Kidney epithelial cell (primary cell): ENCODE measurements at regions not wholly inside any gene's neighbourhood (a gene's known extent, or its start where the extent isn't known, plus 50 kb on each side); places are given as distances from the start of the nearest gene placed in this dataset.

Experiments used
- DNase-seq: peaks from one replicate; pipeline ENCODE4 v3.0.0-alpha.2; 2010; ENCODE audit warnings: low read depth
- H3K27me3 ChIP-seq: 2 replicates; pipeline ENCODE4 v1.6.0; 2011; ENCODE audit warnings: low read length; ENCODE audit not compliant: control insufficient read depth, insufficient read depth
- H3K36me3 ChIP-seq: 2 replicates; pipeline ENCODE4 v1.5.1; 2011; ENCODE audit warnings: low read length; ENCODE audit not compliant: control insufficient read depth, insufficient read depth
- H3K4me3 ChIP-seq: 2 replicates; pipeline ENCODE4 v1.5.1; 2011; ENCODE audit warnings: low read depth, mild to moderate bottlenecking, control low read depth, low read length
- TF ChIP-seq, protein P1 (sequence below): IDR thresholded peaks from 2 replicates; pipeline ENCODE4 v1.5.1; 2011; ENCODE audit warnings: mild to moderate bottlenecking, moderate library complexity, low read length, control low read depth, inconsistent platforms; ENCODE audit not compliant: insufficient read depth, poor library complexity, severe bottlenecking

DNA sequence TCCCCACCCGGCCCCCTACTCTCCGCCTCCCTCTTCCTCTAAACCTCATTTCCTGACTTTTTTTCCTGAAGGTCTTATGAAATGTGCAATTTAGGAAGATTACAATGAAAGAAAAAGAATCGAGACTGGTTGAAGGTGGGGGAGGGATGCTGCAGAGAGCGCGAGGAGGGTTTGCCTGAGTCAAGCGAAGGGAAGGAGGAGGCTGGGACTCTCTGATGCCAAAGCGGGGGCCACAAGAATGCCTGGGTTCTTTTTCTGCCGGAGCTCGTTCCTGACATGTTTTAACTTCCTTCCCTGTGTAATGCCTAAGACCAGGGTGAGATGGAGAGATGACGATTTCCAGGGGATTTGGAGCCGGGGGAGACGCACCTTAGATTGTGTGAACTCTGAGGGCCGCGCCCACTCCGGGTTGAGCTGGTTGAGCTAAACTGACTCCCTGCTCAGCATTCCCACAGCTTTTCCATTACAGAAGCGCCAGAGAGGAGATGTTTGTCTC lies 270.5 kb upstream of the SORL1-AS1 start:
- Histone ChIP-seq H3K4me3 (peak overlapping the region; percentile 43), H3K36me3 (no peaks in the 10 kb centered on the region), H3K27me3 (no peaks in the 10 kb centered on the region)
- DNase-seq = no peak
- TF ChIP-seq, protein P1, sequence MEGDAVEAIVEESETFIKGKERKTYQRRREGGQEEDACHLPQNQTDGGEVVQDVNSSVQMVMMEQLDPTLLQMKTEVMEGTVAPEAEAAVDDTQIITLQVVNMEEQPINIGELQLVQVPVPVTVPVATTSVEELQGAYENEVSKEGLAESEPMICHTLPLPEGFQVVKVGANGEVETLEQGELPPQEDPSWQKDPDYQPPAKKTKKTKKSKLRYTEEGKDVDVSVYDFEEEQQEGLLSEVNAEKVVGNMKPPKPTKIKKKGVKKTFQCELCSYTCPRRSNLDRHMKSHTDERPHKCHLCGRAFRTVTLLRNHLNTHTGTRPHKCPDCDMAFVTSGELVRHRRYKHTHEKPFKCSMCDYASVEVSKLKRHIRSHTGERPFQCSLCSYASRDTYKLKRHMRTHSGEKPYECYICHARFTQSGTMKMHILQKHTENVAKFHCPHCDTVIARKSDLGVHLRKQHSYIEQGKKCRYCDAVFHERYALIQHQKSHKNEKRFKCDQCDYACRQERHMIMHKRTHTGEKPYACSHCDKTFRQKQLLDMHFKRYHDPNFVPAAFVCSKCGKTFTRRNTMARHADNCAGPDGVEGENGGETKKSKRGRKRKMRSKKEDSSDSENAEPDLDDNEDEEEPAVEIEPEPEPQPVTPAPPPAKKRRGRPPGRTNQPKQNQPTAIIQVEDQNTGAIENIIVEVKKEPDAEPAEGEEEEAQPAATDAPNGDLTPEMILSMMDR = no peak

DNA sequence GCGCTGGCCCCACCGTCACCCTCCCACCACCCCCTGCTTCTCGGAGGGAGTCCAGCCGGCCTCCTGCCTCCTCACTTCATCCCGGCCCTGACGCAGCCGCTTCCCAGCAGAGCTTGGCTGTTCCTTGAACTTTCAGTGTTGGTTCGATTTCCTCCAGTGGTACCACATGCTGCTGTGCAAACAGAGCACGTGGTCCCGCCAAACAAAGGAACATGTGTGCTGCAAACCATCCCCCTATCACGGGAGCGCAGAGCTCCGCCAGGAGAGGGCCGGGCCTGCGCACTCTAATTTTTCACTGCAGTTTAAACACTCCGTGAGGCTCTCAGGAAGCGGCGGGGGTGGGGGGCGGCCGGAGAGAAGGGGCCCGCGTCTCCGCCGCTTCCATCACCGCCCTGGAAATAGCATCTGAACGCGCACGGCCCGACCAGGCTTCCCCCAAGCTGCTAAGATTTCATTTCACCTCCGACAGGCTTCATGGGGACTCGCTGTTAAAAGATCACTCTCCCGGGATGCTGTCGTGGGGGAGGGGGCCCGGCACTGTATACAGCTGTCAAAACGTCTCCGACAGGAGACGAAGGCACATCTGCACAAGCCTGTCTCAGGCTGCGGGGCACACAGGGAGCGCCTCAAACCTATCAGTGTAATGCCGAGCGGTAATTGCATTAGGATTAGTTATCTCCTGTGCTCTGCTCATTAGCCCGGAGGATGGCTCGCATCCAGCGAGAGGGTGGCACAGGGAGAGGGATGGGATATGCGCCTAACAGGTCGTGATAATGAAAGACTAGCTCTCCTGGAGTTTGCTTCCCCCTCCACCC lies 269.9 kb upstream of the SORL1-AS1 start:
- Histone ChIP-seq H3K4me3 (peak overlapping the region; percentile 43), H3K27me3 (no peaks in the 10 kb centered on the region), H3K36me3 (no peaks in the 10 kb centered on the region)
- TF ChIP-seq, protein P1 = no peak
- peak; percentile 39 for DNase-seq

DNA sequence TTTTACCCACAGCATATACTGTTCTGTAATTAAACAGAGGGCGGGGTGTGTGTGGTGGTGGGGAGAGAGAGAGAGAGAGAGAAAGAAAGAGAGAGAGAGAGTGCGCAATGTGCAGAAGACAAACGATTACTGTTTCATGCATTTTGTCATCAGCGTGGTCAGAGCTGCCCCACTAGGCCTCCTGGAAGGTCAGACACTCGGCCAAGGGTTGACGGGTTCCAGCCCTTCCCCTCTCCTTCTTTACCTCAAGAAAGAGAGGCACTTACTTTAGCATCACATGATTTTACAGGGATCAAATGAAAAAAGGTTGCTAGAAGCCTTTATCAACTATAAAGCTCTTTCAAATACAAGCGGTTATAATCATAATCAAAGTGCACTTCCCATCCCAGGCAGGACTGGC lies 269.2 kb upstream of the SORL1-AS1 start:
- H3K36me3 ChIP-seq = no peaks in the 10 kb centered on the region
- DNase-seq = no peak
- no peaks in the 10 kb centered on the region for H3K27me3 ChIP-seq
- no peak overlapping the region for H3K4me3 ChIP-seq
- TF ChIP-seq, protein P1 = no peak

DNA sequence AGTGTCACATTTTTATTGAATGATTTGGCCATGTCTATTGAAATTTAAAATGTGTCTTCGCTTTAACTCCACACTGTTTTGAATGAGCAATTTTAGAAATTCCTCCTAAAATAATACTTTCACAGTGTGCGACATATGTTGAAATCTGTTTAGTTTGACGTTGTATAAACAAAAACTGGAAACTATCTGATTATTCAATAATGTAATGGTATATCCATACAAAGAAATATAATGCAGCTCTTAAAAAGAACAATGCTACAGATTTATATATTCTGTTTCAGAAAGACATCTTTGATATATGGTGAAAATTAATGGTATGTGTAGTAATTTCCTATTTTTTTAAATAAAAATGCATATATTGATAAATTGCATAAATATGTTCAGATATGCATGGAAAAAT lies 268.7 kb upstream of the SORL1-AS1 start:
- DNase-seq = no peak
- no peaks in the 10 kb centered on the region for H3K27me3 ChIP-seq
- no peaks in the 10 kb centered on the region for H3K36me3 ChIP-seq
- no peak overlapping the region for H3K4me3 ChIP-seq
- TF ChIP-seq, protein P1 = no peak

DNA sequence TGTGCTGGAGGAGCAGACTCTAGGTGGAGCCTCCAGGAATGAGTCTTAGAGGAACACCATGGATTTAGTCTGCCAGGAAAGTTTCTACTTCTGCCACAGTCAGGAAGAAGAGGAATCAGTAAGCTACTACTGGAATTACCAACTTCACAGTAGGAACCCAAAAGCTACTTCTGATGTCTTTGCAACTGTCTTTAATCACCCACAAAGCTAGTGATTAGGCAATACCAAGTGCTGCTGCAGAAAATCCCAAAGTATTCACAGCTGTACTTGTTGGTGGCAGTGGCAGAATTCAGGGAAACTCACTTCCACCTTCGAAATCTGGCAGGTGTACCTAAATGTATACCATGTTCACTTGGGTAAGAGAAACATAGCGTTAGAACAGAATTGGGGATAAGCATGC lies 264.5 kb upstream of the SORL1-AS1 start:
- no peak for DNase-seq
- TF ChIP-seq, protein P1 = no peak
- H3K27me3 ChIP-seq = no peaks in the 10 kb centered on the region
- no peaks in the 10 kb centered on the region for H3K36me3 ChIP-seq
- no peak overlapping the region for H3K4me3 ChIP-seq

DNA sequence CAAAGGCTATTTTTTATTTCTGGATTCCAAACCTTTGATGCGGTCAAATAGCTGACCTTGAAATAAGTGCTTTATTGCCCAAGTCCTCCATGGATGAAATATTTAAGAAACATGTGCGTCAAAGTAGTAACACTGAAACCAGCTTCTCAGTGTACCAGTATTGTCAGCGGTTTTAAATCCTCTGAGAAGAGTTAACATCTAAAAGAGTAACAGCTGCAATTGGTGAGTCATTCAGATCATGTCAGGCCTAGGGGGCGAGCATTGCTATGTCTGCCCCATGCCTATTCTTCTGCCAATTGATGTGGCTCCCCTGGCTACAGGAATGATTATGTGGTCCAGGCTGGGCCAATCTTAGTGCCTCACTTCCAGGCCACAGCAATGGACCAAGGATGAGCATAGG lies 263.3 kb upstream of the SORL1-AS1 start:
- Histone ChIP-seq H3K36me3 (no peaks in the 10 kb centered on the region), H3K4me3 (no peak overlapping the region), H3K27me3 (no peaks in the 10 kb centered on the region)
- TF ChIP-seq, protein P1 = no peak
- DNase-seq = no peak
